ENCODE measurements at regions not wholly inside any gene's neighbourhood (a gene's known extent, or its start where the extent isn't known, plus 50 kb on each side); places are given as distances from the start of the nearest gene placed in this dataset.
A peak's percentile ranks its signal among the peaks of the same experiment; 100 is the strongest.

GRCh38 chr22:49213731-49214352 is 613.8 kb downstream of the BRD1 start:
- DNase-seq (ENCODE audit: low spot score) = peak; percentile 32

GRCh38 chr22:49212466-49212865 is 615.2 kb downstream of the BRD1 start:
- DNase-seq (ENCODE audit: low spot score) = no peak

GRCh38 chr22:49212002-49212401 is 615.7 kb downstream of the BRD1 start:
- peak; percentile 4 for DNase-seq (ENCODE audit: low spot score)

GRCh38 chr22:49211176-49211575 is 616.5 kb downstream of the BRD1 start:
- DNase-seq (ENCODE audit: low spot score) = no peak

DNA sequence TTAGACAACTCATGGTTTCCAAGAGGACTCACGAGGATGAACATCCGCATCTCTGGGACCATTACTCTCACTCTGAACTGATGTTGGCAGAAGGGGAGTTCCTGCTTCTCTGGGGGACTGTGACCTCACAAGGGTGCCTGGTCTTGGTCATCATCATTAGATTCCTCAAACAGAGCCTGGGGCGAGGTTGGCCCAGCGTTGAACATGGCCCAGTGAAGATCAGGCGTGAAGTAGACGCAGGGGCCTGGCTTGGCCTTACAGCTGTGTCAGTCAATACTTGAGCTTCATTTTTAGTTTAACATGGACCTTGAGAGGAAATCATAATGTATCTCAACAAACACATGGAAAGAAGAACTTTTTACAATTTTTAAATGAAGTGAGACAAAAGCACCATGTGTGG is 617.1 kb downstream of the BRD1 start:
- no peak for DNase-seq (ENCODE audit: low spot score)

DNA sequence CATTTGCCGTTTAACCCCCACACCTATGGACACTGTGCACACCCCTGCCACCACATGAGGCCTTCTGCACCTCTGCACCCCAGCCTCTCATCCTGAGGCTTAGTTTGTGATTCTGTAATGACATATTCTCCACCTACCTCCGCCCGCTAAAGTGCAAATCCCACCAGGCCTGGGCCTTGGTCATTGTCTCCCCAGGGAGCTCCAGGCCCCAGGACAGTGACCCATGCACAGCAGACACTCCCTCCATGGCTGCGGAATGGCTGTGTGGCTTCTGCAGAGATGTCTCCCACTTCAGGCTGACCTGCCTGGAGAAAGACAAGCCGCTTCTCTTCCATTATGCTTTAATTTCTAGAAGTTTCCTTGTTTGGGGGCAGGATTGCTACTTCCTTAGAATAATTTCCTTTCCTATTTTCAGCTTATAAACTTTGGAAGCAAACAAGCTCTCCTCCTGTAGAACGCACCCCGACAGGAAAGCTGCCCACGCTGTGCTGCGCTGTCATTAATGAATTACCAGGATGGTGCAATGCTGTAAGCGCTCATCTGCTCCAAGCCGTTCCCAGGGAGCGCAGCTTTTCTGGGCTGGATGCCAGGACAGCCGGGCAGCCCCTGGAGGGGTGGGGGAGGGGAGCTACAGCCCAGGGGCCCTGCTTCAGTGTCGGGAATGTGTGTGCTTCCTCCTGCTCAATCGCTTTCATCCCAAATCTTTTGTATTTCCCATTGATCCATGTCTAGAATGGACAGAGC is 618.0 kb downstream of the BRD1 start:
- peak; percentile 38 for DNase-seq (ENCODE audit: low spot score)

DNA sequence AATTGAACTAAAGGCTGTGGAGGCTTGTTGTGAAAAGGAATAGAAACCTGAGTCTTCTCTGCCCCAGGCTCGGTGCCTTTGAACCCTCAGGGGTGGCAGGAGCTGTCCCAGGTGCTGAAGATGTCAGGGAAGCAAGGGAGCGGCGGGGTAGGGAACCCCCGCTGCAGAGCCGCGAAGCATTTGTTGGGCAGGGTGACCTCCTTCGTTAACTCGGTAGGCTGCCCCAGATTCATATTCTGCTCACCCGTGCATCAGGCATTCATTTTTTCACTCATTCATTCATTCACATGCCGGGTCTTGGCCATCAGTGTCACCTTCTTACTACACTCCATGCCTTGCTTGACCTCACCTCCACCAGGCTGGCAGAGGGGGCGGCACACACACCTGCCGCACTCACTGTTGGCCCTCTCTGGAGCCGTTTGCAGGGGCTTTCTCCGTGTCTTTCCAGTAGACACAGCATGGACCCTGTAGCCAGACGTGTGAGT is 618.9 kb downstream of the BRD1 start:
- peak; percentile 69 for DNase-seq (ENCODE audit: low spot score)

DNA sequence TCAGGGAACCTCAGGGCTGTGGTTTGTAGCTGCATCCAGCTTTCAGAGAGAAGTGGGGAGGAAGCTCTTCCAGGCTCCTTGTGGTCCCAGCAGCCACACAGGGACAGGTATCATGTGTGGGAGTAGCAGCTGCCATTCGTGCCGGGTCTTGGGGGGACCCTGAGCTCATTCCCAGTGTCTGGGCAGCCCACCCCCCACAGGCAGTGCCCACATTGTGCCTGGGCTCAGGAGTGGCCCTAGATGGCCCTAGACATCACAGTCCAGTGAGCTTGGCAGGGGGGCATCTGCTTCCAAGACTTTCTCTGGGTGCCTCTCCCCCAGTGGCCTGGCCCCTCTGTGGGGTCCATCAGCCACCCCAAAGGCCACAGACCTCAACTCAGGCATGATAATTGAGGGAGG is 619.7 kb downstream of the BRD1 start:
- DNase-seq (ENCODE audit: low spot score) = no peak

DNA sequence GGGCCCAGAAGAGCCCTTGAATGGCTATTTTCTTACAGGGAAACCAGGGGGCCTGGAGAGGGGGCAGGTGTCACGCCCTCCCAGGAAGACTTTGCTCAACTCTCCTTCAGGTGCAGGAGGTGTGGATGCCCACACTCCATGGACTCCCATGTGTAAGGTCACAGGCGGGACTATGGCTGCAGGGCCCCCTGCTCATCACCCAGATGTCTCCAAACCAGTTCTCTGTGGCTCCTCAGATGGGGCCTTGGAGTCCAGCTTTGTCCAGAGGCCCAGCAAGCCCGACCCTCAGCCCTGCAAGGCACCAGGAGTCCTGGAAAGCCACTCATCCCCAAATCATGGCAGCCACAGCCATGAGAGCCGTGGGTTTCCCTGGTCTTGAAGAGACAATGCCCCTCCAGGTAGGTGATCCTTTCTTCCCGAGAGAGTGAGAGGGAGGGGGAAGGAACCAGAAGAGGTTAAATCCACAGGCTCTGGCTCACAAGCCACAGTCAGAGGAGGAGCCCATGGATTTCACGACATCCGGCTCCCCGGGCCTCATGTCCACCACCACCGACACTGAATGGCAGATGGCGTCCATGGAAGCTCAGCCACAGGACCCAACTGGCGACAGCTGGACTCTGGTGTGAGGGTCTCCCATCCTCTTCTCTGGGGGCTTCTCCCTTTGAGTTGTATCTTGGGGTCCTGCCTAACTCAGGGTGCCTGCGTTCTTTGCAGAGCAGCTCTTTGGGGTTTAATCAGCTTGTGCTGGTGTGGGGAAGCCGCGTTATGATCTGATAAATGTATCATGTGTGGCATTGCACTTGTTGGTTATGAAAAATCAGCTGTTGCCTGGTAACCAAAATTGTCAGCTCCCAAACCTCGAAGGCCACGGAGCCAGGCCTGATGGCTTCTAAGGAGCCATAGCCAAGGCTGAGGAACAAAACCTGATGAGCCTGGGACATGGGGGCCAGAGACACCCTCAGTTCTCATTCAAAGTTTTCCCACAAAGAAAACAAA is 620.4 kb downstream of the BRD1 start:
- peak; percentile 16 for DNase-seq (ENCODE audit: low spot score)

GRCh38 chr22:49206281-49206680 is 621.4 kb downstream of the BRD1 start:
- peak; percentile 14 for DNase-seq (ENCODE audit: low spot score)

- peak; percentile 34 for DNase-seq (ENCODE audit: low spot score)
Measured at GRCh38 chr22:49205483-49205800, 622.2 kb downstream of the BRD1 start.

- peak; percentile 22 for DNase-seq (ENCODE audit: low spot score)
Measured at GRCh38 chr22:49204599-49205482, 622.8 kb downstream of the BRD1 start.

GRCh38 chr22:49203859-49204598 is 623.6 kb downstream of the BRD1 start:
- DNase-seq (ENCODE audit: low spot score) = peak; percentile 41

GRCh38 chr22:49203091-49203858 is 624.4 kb downstream of the BRD1 start:
- peak; percentile 41 for DNase-seq (ENCODE audit: low spot score)

GRCh38 chr22:49202226-49202625 is 625.4 kb downstream of the BRD1 start:
- DNase-seq (ENCODE audit: low spot score) = peak; percentile 23

DNA sequence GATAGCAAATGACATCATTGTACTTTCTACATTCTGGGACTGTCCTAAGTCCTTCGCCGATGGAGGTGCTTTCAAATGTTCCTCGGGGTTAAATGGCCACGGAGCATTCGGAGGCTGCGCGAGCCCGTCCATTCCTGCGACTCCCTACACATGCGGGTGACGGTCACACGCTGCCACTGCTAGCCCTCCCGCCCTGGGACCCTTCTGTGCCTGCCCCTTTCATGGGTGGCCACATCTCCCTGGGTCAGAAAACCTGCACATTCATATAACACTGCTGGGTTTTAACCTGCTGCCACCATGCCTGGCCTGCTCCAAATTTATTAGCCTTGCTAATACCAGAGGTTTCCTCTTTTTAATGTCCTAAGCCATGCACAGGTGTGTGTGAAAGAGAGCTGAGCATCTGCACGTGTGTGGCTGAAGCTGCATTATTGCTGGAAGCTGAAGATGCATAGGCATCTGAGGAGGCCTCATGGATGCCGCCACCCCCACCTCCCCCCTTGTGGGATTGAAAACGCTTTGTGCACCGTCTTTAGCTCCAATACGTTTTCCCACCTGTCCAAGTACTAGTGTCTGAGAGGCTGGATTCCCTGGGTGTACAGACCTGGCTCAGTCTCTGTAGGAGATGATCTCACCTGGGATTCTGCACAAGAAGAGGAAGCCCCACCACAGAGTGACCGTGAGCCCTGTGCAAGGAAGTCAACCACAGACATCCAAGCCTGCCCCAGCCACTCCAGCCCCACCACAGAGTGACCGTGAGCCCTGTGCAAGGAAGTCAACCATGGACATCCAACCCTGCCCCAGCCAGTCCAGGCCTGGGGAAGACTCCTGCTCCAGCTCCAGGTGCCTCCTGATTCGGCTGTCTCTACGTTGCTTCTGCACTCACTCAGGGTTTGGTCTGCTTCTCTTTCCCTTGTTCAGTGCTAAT is 626.4 kb downstream of the BRD1 start:
- peak; percentile 16 for DNase-seq (ENCODE audit: low spot score)

DNA sequence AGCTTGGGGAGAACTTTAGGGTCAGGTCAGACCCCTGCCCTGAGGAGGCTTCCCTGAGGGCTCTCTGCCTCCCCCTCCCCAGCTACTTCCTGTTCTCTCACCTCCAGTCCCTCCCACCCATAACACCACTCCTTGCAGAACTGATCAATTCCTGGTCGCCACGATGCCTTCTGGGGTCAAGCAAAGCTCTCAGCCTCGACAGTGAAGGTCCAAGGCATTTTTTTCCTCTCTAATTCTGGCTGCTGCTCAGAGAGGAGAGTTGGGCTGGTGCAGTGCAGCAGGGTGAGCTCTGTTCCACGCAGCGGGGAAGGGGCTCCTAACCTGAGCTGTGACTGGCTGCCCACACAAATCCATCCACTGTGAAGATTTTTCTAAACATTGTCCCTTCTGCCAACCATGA is 628.4 kb downstream of the BRD1 start:
- DNase-seq (ENCODE audit: low spot score) = peak; percentile 22

DNA sequence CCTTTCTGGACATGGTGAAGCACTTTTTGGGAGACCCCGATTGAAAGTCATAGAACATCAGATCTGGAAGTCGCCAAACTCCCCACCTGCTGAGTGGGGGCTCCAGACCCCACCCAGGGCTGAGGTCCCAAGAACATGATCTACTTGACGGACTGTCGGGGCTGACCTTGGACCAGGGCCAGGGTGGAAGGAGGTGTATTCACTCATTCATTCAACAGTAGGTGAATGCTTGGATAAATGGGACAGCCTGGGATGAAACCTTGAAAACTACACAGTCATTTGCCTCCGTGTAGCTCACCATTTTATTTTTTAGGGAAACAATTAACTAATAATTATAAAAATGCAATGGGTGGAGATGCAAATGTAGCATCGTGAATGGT is 629.0 kb downstream of the BRD1 start:
- peak; percentile 15 for DNase-seq (ENCODE audit: low spot score)
